CD4-positive, alpha-beta T cell (primary cell): ENCODE measurements at regions not wholly inside any gene's neighbourhood (a gene's known extent, or its start where the extent isn't known, plus 50 kb on each side); places are given as distances from the start of the nearest gene placed in this dataset.

Experiments used
- ATAC-seq: fragments of 200-7000 bp; cut with Tn5 transposase; one replicate; pipeline ENCODE4 v1.10.0; 2022; ENCODE audit warnings: mild to moderate bottlenecking; ENCODE audit not compliant: poor library complexity
- CTCF ChIA-PET: fragments of 350-600 bp; sonication (Branson Sonifier 250); formaldehyde crosslinking; loops from one replicate; lab custom pipeline; 2021; ENCODE audit warnings: antibody characterized with exemption, inconsistent platforms; lab: Charles Lee
- POLR2A ChIA-PET: fragments of 350-600 bp; sonication (Branson Sonifier 250); formaldehyde crosslinking; loops from one replicate; lab custom pipeline; 2021; ENCODE audit warnings: antibody characterized with exemption, inconsistent platforms; lab: Charles Lee
- DNase-seq, 14 experiments: peaks; one replicate each; pipeline ENCODE4 v3.0.0-alpha.2; 2013 to 2020; ENCODE audit warnings: mixed read lengths in 2 of 14
- H3K27ac ChIP-seq, 2 donors: one replicate each; pipeline versions ENCODE4 v1.5.1 to v1.7.0; 2013; ENCODE audit warnings: low read length in 2 of 2, low read depth in 1 of 2, mild to moderate bottlenecking in 1 of 2
- H3K27me3 ChIP-seq, 2 experiments: 1 replicate in 1 of 2; 2 replicates in 1 of 2; pipeline versions ENCODE4 v1.6.1 to v1.7.0; 2013; ENCODE audit warnings: low read length in 2 of 2, control low read depth in 1 of 2, mild to moderate bottlenecking in 1 of 2, moderate library complexity in 1 of 2; ENCODE audit not compliant: insufficient read depth in 2 of 2, control insufficient read depth in 1 of 2
- H3K36me3 ChIP-seq: one replicate; pipeline ENCODE4 v1.6.1; 2013; ENCODE audit warnings: low read length, control low read depth; ENCODE audit not compliant: insufficient read depth
- H3K4me1 ChIP-seq: one replicate; pipeline ENCODE4 v1.6.1; 2013; ENCODE audit warnings: low read length, control low read depth; ENCODE audit not compliant: insufficient read depth
- H3K4me3 ChIP-seq: one replicate; pipeline ENCODE4 v1.5.1; 2013; ENCODE audit warnings: mild to moderate bottlenecking, low read length, moderate library complexity
- H3K9me3 ChIP-seq, 2 experiments: 1 replicate in 1 of 2; 2 replicates in 1 of 2; pipeline versions ENCODE4 v1.6.1 to v1.7.0; 2013; ENCODE audit warnings: low read length in 2 of 2, mild to moderate bottlenecking in 2 of 2, control low read depth in 1 of 2, moderate library complexity in 1 of 2; ENCODE audit not compliant: control insufficient read depth in 1 of 2, insufficient read depth in 1 of 2
- H3K27ac Mint-ChIP-seq: one replicate; pipeline ENCODE4 v1.8.0; 2020; ENCODE audit warnings: mixed read lengths
- H3K27me3 Mint-ChIP-seq: one replicate; pipeline ENCODE4 v1.8.0; 2021; ENCODE audit warnings: mixed read lengths
- H3K36me3 Mint-ChIP-seq: one replicate; pipeline ENCODE4 v1.8.0; 2021; ENCODE audit warnings: low read depth, mixed read lengths
- H3K4me1 Mint-ChIP-seq: one replicate; pipeline ENCODE4 v1.8.0; 2021; ENCODE audit warnings: low read depth, mixed read lengths
- H3K4me3 Mint-ChIP-seq: one replicate; pipeline ENCODE4 v1.8.0; 2020; ENCODE audit warnings: mild to moderate bottlenecking, mixed read lengths
- H3K9me3 Mint-ChIP-seq: one replicate; pipeline ENCODE4 v1.8.0; 2020; ENCODE audit warnings: mixed read lengths
- CTCF ChIP-seq: fragments of 200-600 bp; IDR thresholded peaks from one replicate; pipeline ENCODE4 v1.8.0; 2022; ENCODE audit warnings: antibody characterized with exemption, mild to moderate bottlenecking
- intact Hi-C, 2 experiments: fragments of 100-400 bp; cut with DNase I in 1 of 2; cut with micrococcal nuclease in 1 of 2; formaldehyde crosslinking; loops; one replicate each; pipeline versions ENCODE4 v1.15.1 to v1.9.0; 2023 to 2025; cut with DNase I, micrococcal nuclease

- no peak for DNase-seq
- no peak overlapping the region for H3K4me3 Mint-ChIP-seq
- H3K27me3 Mint-ChIP-seq, result no peaks in the 10 kb centered on the region
- no peaks in the 10 kb centered on the region for H3K36me3 Mint-ChIP-seq
- peaks cover 0 to 15% of the 10 kb centered on the region in 2 experiments for H3K9me3 ChIP-seq
- H3K4me1 Mint-ChIP-seq, result no peaks in the 10 kb centered on the region
- ChIA-PET CTCF (no interaction called here), POLR2A (no interaction called here)
- intact Hi-C loops, result no loop called here
- ATAC-seq, result no peak
- no peak for TF ChIP-seq CTCF
- H3K9me3 Mint-ChIP-seq, result no peaks in the 10 kb centered on the region
- no peaks in the 10 kb centered on the region for H3K4me1 ChIP-seq
- H3K36me3 ChIP-seq, result no peaks in the 10 kb centered on the region
- H3K27ac Mint-ChIP-seq, result no peak overlapping the region
- no peak overlapping the region for H3K27ac ChIP-seq
- no peak overlapping the region for H3K4me3 ChIP-seq
- H3K27me3 ChIP-seq, result no peaks in the 10 kb centered on the region
These were observed 750.1 kb downstream of the BRD1 start for GRCh38 chr22:49077586-49077985.

GRCh38 chr22:49077036-49077393 lies 750.7 kb downstream of the BRD1 start:
- ChIA-PET POLR2A (no interaction called here), CTCF (no interaction called here)
- Histone ChIP-seq H3K4me3 (no peak overlapping the region), H3K36me3 (no peaks in the 10 kb centered on the region), H3K9me3 (peaks cover 0 to 15% of the 10 kb centered on the region in 2 experiments), H3K27ac (no peak overlapping the region), H3K27me3 (no peaks in the 10 kb centered on the region), H3K4me1 (no peaks in the 10 kb centered on the region)
- TF ChIP-seq CTCF, result no peak
- no peak overlapping the region for H3K4me3 Mint-ChIP-seq
- no peak overlapping the region for H3K27ac Mint-ChIP-seq
- intact Hi-C loops, result no loop called here
- H3K4me1 Mint-ChIP-seq, result no peaks in the 10 kb centered on the region
- H3K9me3 Mint-ChIP-seq, result no peaks in the 10 kb centered on the region
- no peaks in the 10 kb centered on the region for H3K27me3 Mint-ChIP-seq
- no peaks in the 10 kb centered on the region for H3K36me3 Mint-ChIP-seq
- ATAC-seq, result no peak
- DNase-seq, result no peak

- CTCF ChIA-PET, result no interaction called here
- Histone ChIP-seq H3K4me3 (no peak overlapping the region), H3K4me1 (no peaks in the 10 kb centered on the region), H3K36me3 (no peaks in the 10 kb centered on the region), H3K27ac (no peak overlapping the region), H3K9me3 (peaks cover 0 to 15% of the 10 kb centered on the region in 2 experiments), H3K27me3 (no peaks in the 10 kb centered on the region)
- intact Hi-C loops, result no loop called here
- Mint-ChIP-seq H3K9me3 (no peaks in the 10 kb centered on the region), H3K4me3 (no peak overlapping the region), H3K27ac (no peak overlapping the region), H3K27me3 (no peaks in the 10 kb centered on the region), H3K36me3 (no peaks in the 10 kb centered on the region), H3K4me1 (no peaks in the 10 kb centered on the region)
- DNase-seq (no peak), ATAC-seq (no peak)
- no peak for TF ChIP-seq CTCF
- POLR2A ChIA-PET, result no interaction called here
These were observed 751.2 kb downstream of the BRD1 start for GRCh38 chr22:49076300-49077035.
